CD14-positive monocyte (primary cell): ENCODE measurements at regions not wholly inside any gene's neighbourhood (a gene's known extent, or its start where the extent isn't known, plus 50 kb on each side); places are given as distances from the start of the nearest gene placed in this dataset.
"Not testable (repeated sequence)": the region's sequence is repeated elsewhere in the genome, so short reads cannot be mapped to it uniquely, and the experiment has no call there.

Experiments
- DNase-seq, 3 donors: peaks; one replicate each; pipeline ENCODE4 v3.0.0-alpha.2; 2011 to 2022
- H2AFZ ChIP-seq: 2 replicates; pipeline ENCODE4 v1.6.0; 2012; ENCODE audit warnings: mild to moderate bottlenecking, low read depth, low read length, inconsistent platforms; ENCODE audit not compliant: insufficient read depth, poor library complexity, severe bottlenecking
- H3K27ac ChIP-seq, 2 donors: 1 replicate in 1 of 2; 2 replicates in 1 of 2; pipeline ENCODE4 v1.5.1; 2012 to 2013; ENCODE audit warnings: low read length in 2 of 2, control low read depth in 1 of 2, inconsistent platforms in 1 of 2, low read depth in 1 of 2, mild to moderate bottlenecking in 1 of 2
- H3K27me3 ChIP-seq, 2 donors: one replicate each; pipeline versions ENCODE4 v1.6.0 to v1.6.1; 2011 to 2013; ENCODE audit warnings: low read length in 2 of 2; ENCODE audit not compliant: control insufficient read depth in 2 of 2, insufficient read depth in 2 of 2
- H3K36me3 ChIP-seq, 2 donors: replicated peaks in 1 of 2; 1 replicate in 1 of 2; 2 replicates in 1 of 2; pipeline versions ENCODE4 v1.5.1 to v1.6.1; 2012 to 2013; ENCODE audit warnings: low read length in 2 of 2, control low read depth in 1 of 2, inconsistent platforms in 1 of 2, mild to moderate bottlenecking in 1 of 2; ENCODE audit not compliant: insufficient read depth in 2 of 2, control insufficient read depth in 1 of 2
- H3K4me1 ChIP-seq, 2 donors: 1 replicate in 1 of 2; 2 replicates in 1 of 2; pipeline versions ENCODE4 v1.5.1 to v1.6.1; 2012 to 2013; ENCODE audit warnings: low read length in 2 of 2, control low read depth in 1 of 2, inconsistent platforms in 1 of 2, mild to moderate bottlenecking in 1 of 2, moderate library complexity in 1 of 2; ENCODE audit not compliant: insufficient read depth in 2 of 2, control insufficient read depth in 1 of 2
- H3K4me2 ChIP-seq: replicated peaks from 2 replicates; pipeline ENCODE3; 2012; ENCODE audit warnings: low read length, moderate library complexity, mild to moderate bottlenecking; ENCODE audit not compliant: poor library complexity, severe bottlenecking; ENCODE audit errors: extremely low read depth
- H3K4me3 ChIP-seq, 3 experiments: fragments of 200-600 bp in 1 of 3; sonication (generic) in 1 of 3; replicated peaks in 1 of 3; 1 replicate in 2 of 3; 2 replicates in 1 of 3; pipeline ENCODE4 v1.5.1; 2011 to 2013; ENCODE audit warnings: low read length in 3 of 3, mild to moderate bottlenecking in 3 of 3, control low read depth in 2 of 3, low read depth in 2 of 3, inconsistent platforms in 1 of 3, moderate library complexity in 1 of 3
- H3K79me2 ChIP-seq: 2 replicates; pipeline ENCODE4 v1.6.0; 2012; ENCODE audit warnings: mild to moderate bottlenecking, control low read depth, inconsistent platforms, low read length, moderate library complexity; ENCODE audit not compliant: insufficient read depth
- H3K9ac ChIP-seq: 2 replicates; pipeline ENCODE4 v1.6.0; 2017; ENCODE audit warnings: low read length, mild to moderate bottlenecking; ENCODE audit not compliant: insufficient read depth, poor library complexity, severe bottlenecking
- H3K9me3 ChIP-seq, 2 donors: replicated peaks in 1 of 2; 1 replicate in 1 of 2; 2 replicates in 1 of 2; pipeline versions ENCODE4 v1.5.1 to v1.6.1; 2012 to 2013; ENCODE audit warnings: low read length in 2 of 2, control low read depth in 1 of 2; ENCODE audit not compliant: control insufficient read depth in 1 of 2, insufficient read depth in 1 of 2
- H4K20me1 ChIP-seq: 2 replicates; pipeline ENCODE4 v1.6.0; 2012; ENCODE audit warnings: mild to moderate bottlenecking, low read length, control low read depth, moderate library complexity; ENCODE audit not compliant: insufficient read depth
- H3K27ac Mint-ChIP-seq, 7 donors: one replicate each; pipeline ENCODE4 v1.8.0; 2020; ENCODE audit warnings: mild to moderate bottlenecking in 7 of 7, mixed read lengths in 7 of 7, moderate library complexity in 6 of 7, inconsistent platforms in 2 of 7
- H3K27me3 Mint-ChIP-seq, 3 donors: one replicate each; pipeline ENCODE4 v1.8.0; 2021 to 2022; ENCODE audit warnings: low read depth in 3 of 3, mild to moderate bottlenecking in 3 of 3, mixed read lengths in 3 of 3, moderate library complexity in 3 of 3, inconsistent platforms in 1 of 3
- H3K36me3 Mint-ChIP-seq, 2 donors: one replicate each; pipeline ENCODE4 v1.8.0; 2020; ENCODE audit warnings: mixed read lengths in 2 of 2, inconsistent platforms in 1 of 2, mild to moderate bottlenecking in 1 of 2
- H3K4me1 Mint-ChIP-seq: one replicate; pipeline ENCODE4 v1.8.0; 2020; ENCODE audit warnings: mild to moderate bottlenecking, mixed read lengths
- H3K4me3 Mint-ChIP-seq, 2 donors: one replicate each; pipeline ENCODE4 v1.8.0; 2020; ENCODE audit warnings: mild to moderate bottlenecking in 2 of 2, mixed read lengths in 2 of 2, moderate library complexity in 1 of 2
- H3K9me3 Mint-ChIP-seq, 7 donors: one replicate each; pipeline ENCODE4 v1.8.0; 2020 to 2022; ENCODE audit warnings: mixed read lengths in 7 of 7, mild to moderate bottlenecking in 6 of 7, moderate library complexity in 6 of 7, inconsistent platforms in 2 of 7
- CTCF ChIP-seq: fragments of 200-600 bp; IDR thresholded peaks from one replicate; pipeline ENCODE4 v1.8.0; 2022; ENCODE audit warnings: antibody characterized with exemption, mild to moderate bottlenecking
- WGBS: methylation state at CpG from one replicate; pipeline ENCODE4 v1.1.5; 2013; ENCODE audit warnings: missing lambda C conversion rate; ENCODE audit not compliant: insufficient coverage; 5-methylcytosine and 5-hydroxymethylcytosine counted together
- intact Hi-C, 2 donors: fragments of 100-400 bp; cut with micrococcal nuclease; formaldehyde crosslinking; loops; one replicate each; pipeline versions ENCODE4 v1.15.0 to v1.15.1; 2023

- H3K9me3 ChIP-seq: peaks cover 3 to 12% of the 10 kb centered on the region in 2 donors
- no peak overlapping the region for H3K27ac ChIP-seq
- 78% methylated on average over 4 of the region's 7 CpGs for WGBS
- H3K36me3 ChIP-seq: peaks cover 16 to 43% of the 10 kb centered on the region in 2 donors
- peaks cover 13% of the 10 kb centered on the region for H3K79me2 ChIP-seq
- Mint-ChIP-seq H3K36me3 (peaks cover 27 to 28% of the 10 kb centered on the region in 2 donors), H3K27me3 (no peaks in the 10 kb centered on the region), H3K9me3 (peaks cover 6 to 27% (median 13%) of the 10 kb centered on the region in 7 donors), H3K27ac (peak overlapping the region in 1 of 7 donors; percentile 46), H3K4me3 (no peak overlapping the region), H3K4me1 (no peaks in the 10 kb centered on the region)
- no peak overlapping the region for H2AFZ ChIP-seq
- DNase-seq: no peak
- H3K4me3 ChIP-seq: no peak overlapping the region
- no peak for TF ChIP-seq CTCF
- intact Hi-C loops: no loop called here
- no peak overlapping the region for H3K9ac ChIP-seq
- no peak overlapping the region for H3K4me2 ChIP-seq
- no peaks in the 10 kb centered on the region for H3K4me1 ChIP-seq
- peaks cover 5% of the 10 kb centered on the region for H4K20me1 ChIP-seq
- no peaks in the 10 kb centered on the region for H3K27me3 ChIP-seq
These were observed 84.0 kb upstream of the RPH3AL start for GRCh38 chr17:436571-436970.

GRCh38 chr17:432471-432870 is 79.9 kb upstream of the RPH3AL start:
- WGBS: no CpG with 5 or more reads among the region's 2 CpGs
- H3K27me3 Mint-ChIP-seq, H3K4me3 ChIP-seq, H3K4me3 Mint-ChIP-seq, H3K27ac ChIP-seq, H3K27me3 ChIP-seq, H3K36me3 Mint-ChIP-seq, H3K4me2 ChIP-seq, H3K79me2 ChIP-seq, DNase-seq, H3K36me3 ChIP-seq, H2AFZ ChIP-seq, H4K20me1 ChIP-seq, H3K9ac ChIP-seq, H3K4me1 ChIP-seq, H3K4me1 Mint-ChIP-seq, intact Hi-C loops: not testable (repeated sequence)
- Mint-ChIP-seq H3K9me3 (peaks cover 13 to 56% (median 40%) of the 10 kb centered on the region in 7 donors), H3K27ac (peak overlapping the region in 1 of 7 donors; percentile 25)
- H3K9me3 ChIP-seq: peaks cover 22 to 26% of the 10 kb centered on the region in 2 donors
